A673 (cell line): ENCODE measurements at regions not wholly inside any gene's neighbourhood (a gene's known extent, or its start where the extent isn't known, plus 50 kb on each side); places are given as distances from the start of the nearest gene placed in this dataset.

Source experiments
- BruUV-seq: library from RNA; stranded (reverse); fragments of 400-500 nt; replicated peaks from 2 replicates; lab custom pipeline; 2021; lab: Mats Ljungman, UMichigan
- CTCF ChIA-PET: fragments of 300-600 bp; sonication (Branson Sonifier 250); formaldehyde crosslinking; loops from one replicate; lab custom pipeline; 2022; ENCODE audit warnings: antibody characterized with exemption; lab: Charles Lee
- POLR2A ChIA-PET: fragments of 300-600 bp; sonication (Branson Sonifier 250); formaldehyde crosslinking; loops from one replicate; lab custom pipeline; 2022; ENCODE audit warnings: antibody characterized with exemption; ENCODE audit not compliant: low non-redundant PET; lab: Charles Lee
- DNase-seq: peaks from one replicate; pipeline ENCODE4 v3.0.0-alpha.2; 2015; ENCODE audit warnings: low spot score
- H3K27ac ChIP-seq: fragments of 200-600 bp; sonication (generic); 2 replicates; pipeline ENCODE4 v1.5.1; 2016; ENCODE audit warnings: mixed run types, low read depth, mild to moderate bottlenecking, mixed read lengths, antibody characterized with exemption, low read length; ENCODE audit not compliant: poor library complexity, severe bottlenecking
- H3K27me3 ChIP-seq: fragments of 200-600 bp; sonication (generic); replicated peaks from 2 replicates; pipeline ENCODE4 v1.6.1; 2017; ENCODE audit warnings: mixed run types, low read depth, mild to moderate bottlenecking, mixed read lengths, antibody characterized with exemption, low read length; ENCODE audit not compliant: insufficient read depth, poor library complexity
- H3K36me3 ChIP-seq: fragments of 200-600 bp; sonication (generic); 2 replicates; pipeline ENCODE4 v1.6.1; 2016; ENCODE audit warnings: mixed run types, mild to moderate bottlenecking, mixed read lengths, antibody characterized with exemption, low read length; ENCODE audit not compliant: insufficient read depth, poor library complexity, severe bottlenecking
- H3K4me1 ChIP-seq: fragments of 200-600 bp; sonication (generic); 2 replicates; pipeline ENCODE4 v1.6.1; 2017; ENCODE audit warnings: mixed run types, mild to moderate bottlenecking, mixed read lengths, antibody characterized with exemption, low read length; ENCODE audit not compliant: insufficient read depth, poor library complexity, severe bottlenecking
- H3K4me3 ChIP-seq: fragments of 200-600 bp; sonication (generic); 2 replicates; pipeline ENCODE4 v1.5.1; 2016; ENCODE audit warnings: low read depth, mixed run types, mild to moderate bottlenecking, mixed read lengths, low read length; ENCODE audit not compliant: poor library complexity, severe bottlenecking
- H3K9me3 ChIP-seq: fragments of 200-600 bp; sonication (generic); 2 replicates; pipeline ENCODE4 v1.6.1; 2016; ENCODE audit warnings: mixed run types, low read depth, mild to moderate bottlenecking, mixed read lengths, antibody characterized with exemption, low read length; ENCODE audit not compliant: poor library complexity, severe bottlenecking
- EZH2 ChIP-seq: fragments of 200-600 bp; sonication (generic); IDR thresholded peaks from 2 replicates; pipeline ENCODE4 v1.6.1; 2017; ENCODE audit warnings: borderline replicate concordance, low read depth, mild to moderate bottlenecking, mixed read lengths, antibody characterized with exemption, low read length; ENCODE audit not compliant: poor library complexity, severe bottlenecking
- intact Hi-C: fragments of 100-400 bp; cut with micrococcal nuclease; formaldehyde crosslinking; loops from one replicate; pipeline ENCODE4 v1.10.0; 2022; ENCODE audit not compliant: unreplicated experiment
- TF ChIP-seq, protein P1 (sequence below): fragments of 300-800, 200-600 bp; sonication (generic); conservative IDR thresholded peaks from 2 replicates; pipeline ENCODE4 v1.5.1; 2017; ENCODE audit warnings: low read depth, mild to moderate bottlenecking, antibody characterized with exemption, low read length, moderate library complexity, mixed read lengths

DNA sequence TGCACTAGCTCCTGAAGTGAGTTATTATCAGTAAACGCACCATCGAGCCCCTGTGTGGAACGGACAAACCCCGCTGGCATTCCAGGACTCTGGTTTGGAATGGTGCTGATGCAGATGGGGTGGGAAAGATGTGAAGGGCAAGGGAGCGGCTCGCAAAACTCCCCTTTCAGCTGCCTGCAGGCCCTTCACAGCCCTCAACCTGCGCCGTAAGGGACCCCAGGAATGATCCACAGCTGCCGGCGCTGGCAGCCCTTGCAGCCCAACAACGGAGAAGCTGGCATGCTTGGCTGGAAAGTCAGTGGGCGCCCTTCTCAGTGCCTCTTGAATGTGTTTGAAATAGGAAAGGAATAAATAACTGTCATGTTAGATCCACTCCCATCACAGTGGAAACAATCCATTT lies 1445.5 kb downstream of the BRD1 start:
- CTCF ChIA-PET = no interaction called here
- H3K4me3 ChIP-seq = no peak overlapping the region
- TF ChIP-seq, protein P1, sequence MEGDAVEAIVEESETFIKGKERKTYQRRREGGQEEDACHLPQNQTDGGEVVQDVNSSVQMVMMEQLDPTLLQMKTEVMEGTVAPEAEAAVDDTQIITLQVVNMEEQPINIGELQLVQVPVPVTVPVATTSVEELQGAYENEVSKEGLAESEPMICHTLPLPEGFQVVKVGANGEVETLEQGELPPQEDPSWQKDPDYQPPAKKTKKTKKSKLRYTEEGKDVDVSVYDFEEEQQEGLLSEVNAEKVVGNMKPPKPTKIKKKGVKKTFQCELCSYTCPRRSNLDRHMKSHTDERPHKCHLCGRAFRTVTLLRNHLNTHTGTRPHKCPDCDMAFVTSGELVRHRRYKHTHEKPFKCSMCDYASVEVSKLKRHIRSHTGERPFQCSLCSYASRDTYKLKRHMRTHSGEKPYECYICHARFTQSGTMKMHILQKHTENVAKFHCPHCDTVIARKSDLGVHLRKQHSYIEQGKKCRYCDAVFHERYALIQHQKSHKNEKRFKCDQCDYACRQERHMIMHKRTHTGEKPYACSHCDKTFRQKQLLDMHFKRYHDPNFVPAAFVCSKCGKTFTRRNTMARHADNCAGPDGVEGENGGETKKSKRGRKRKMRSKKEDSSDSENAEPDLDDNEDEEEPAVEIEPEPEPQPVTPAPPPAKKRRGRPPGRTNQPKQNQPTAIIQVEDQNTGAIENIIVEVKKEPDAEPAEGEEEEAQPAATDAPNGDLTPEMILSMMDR = no peak
- no peaks in the 10 kb centered on the region for H3K36me3 ChIP-seq
- POLR2A ChIA-PET = no interaction called here
- intact Hi-C loops = no loop called here
- H3K9me3 ChIP-seq = peaks cover 7% of the 10 kb centered on the region
- peaks cover 4% of the 10 kb centered on the region for H3K27me3 ChIP-seq
- H3K4me1 ChIP-seq = no peaks in the 10 kb centered on the region
- BruUV-seq = no TSS peak
- H3K27ac ChIP-seq = no peak overlapping the region
- DNase-seq = no peak

DNA sequence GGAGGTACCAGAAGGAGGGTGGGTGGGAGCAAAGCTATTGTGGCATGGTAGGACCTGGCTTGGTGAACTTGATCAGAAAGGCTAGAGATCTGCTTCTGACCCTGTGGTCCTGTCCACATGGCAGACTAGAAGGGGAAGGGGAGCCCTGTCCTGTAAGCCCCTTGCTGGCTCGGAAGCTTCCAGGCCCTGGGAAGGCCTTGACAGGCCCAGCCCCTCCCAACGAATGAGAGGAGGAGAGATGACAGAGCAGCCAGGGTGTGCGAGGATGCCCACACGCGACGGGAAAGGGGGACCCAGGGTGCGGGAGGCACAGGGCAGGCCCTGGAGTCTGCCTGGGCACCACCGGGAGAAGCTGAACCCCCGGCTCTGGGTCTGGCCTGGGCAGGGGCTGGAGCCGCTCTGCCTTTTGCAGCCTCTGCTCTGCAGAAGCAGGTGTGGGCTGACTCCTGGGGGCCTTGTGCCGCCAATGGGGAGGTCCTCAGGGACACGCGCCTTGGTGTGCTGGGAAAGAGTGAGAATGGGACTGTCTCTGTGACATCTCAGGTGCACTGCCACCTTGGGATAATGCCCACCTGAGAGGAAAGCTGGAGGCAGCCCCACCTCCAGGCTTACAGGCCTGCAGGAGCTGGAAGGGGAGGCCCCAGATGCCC lies 1447.5 kb downstream of the BRD1 start:
- Histone ChIP-seq H3K4me3 (no peak overlapping the region), H3K27ac (no peak overlapping the region), H3K36me3 (no peaks in the 10 kb centered on the region), H3K27me3 (peaks cover 18% of the 10 kb centered on the region), H3K4me1 (no peaks in the 10 kb centered on the region), H3K9me3 (peaks cover 3% of the 10 kb centered on the region)
- BruUV-seq = no TSS peak
- DNase-seq = no peak
- TF ChIP-seq, protein P1 = no peak
- no peak for TF ChIP-seq EZH2
- CTCF ChIA-PET = no interaction called here
- intact Hi-C loops = no loop called here
- POLR2A ChIA-PET = no interaction called here

DNA sequence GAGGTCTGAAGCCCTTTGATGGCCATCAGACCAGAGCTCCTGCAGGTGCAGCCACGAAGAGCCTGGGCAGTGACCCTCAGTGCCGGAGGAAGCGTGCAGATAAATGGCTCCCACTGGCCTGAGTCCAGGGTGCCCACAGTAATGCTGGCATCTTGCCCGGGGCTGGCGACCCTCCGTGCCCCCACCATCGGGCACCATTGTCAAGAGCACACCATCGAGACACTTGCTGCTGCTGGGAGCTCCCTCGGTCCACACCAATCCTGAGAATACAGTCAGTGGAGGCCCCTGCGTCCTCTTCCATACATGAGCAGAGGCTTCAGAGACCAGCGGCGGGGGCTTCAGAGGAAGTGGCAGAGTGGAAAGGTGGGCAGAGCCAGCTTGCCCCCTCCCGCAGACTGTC lies 1448.3 kb downstream of the BRD1 start:
- no peaks in the 10 kb centered on the region for H3K9me3 ChIP-seq
- no peaks in the 10 kb centered on the region for H3K4me1 ChIP-seq
- H3K4me3 ChIP-seq = no peak overlapping the region
- H3K27me3 ChIP-seq = peaks cover 21% of the 10 kb centered on the region
- DNase-seq = no peak
- POLR2A ChIA-PET = no interaction called here
- no TSS peak for BruUV-seq
- no peak overlapping the region for H3K27ac ChIP-seq
- intact Hi-C loops = no loop called here
- no peaks in the 10 kb centered on the region for H3K36me3 ChIP-seq
- CTCF ChIA-PET = no interaction called here
- TF ChIP-seq, protein P1 = no peak
- no peak for TF ChIP-seq EZH2
